DOHH2 (cell line): ENCODE measurements at regions not wholly inside any gene's neighbourhood (a gene's known extent, or its start where the extent isn't known, plus 50 kb on each side); places are given as distances from the start of the nearest gene placed in this dataset.

Experiments used
- CTCF ChIP-seq: fragments of 200-600 bp; sonication (generic); IDR thresholded peaks from one replicate; pipeline ENCODE4 v1.5.1; 2014; ENCODE audit warnings: antibody characterized with exemption, mild to moderate bottlenecking, low read depth, low read length; ENCODE audit not compliant: poor library complexity, severe bottlenecking
- EZH2phosphoT487 ChIP-seq: fragments of 200-600 bp; sonication (generic); IDR thresholded peaks from 2 replicates; pipeline ENCODE4 v1.6.1; 2017; ENCODE audit warnings: borderline replicate concordance, mild to moderate bottlenecking, antibody characterized with exemption, low read length, moderate library complexity, mixed read lengths

- TF ChIP-seq CTCF (no peak), EZH2phosphoT487 (no peak)
Observed at GRCh38 chr12:114765960-114766691, 82.2 kb upstream of the TBX3 start.
